Panc1 (cell line): ENCODE measurements at regions not wholly inside any gene's neighbourhood (a gene's known extent, or its start where the extent isn't known, plus 50 kb on each side); places are given as distances from the start of the nearest gene placed in this dataset.

Experiments used
- ATAC-seq: fragments of 200-7000 bp; cut with Tn5 transposase; 2 replicates; pipeline ENCODE4 v1.9.1; 2020; ENCODE audit warnings: mild to moderate bottlenecking, moderate library complexity
- BruUV-seq: library from RNA; stranded (reverse); fragments of 400-500 nt; replicated peaks from 2 replicates; lab custom pipeline; 2021; lab: Mats Ljungman, UMichigan
- CTCF ChIA-PET: fragments of 300-600 bp; sonication (Branson Sonifier 250); formaldehyde crosslinking; loops from one replicate; lab custom pipeline; 2022; ENCODE audit warnings: antibody characterized with exemption; lab: Charles Lee
- POLR2A ChIA-PET: fragments of 300-600 bp; sonication (Branson Sonifier 250); formaldehyde crosslinking; loops from one replicate; lab custom pipeline; 2022; ENCODE audit warnings: antibody characterized with exemption; lab: Charles Lee
- DNase-seq: peaks from one replicate; pipeline ENCODE4 v3.0.0-alpha.2; 2010; ENCODE audit warnings: low read depth, low spot score
- H3K27ac ChIP-seq: 2 replicates; pipeline ENCODE4 v1.5.1; 2011; ENCODE audit warnings: mild to moderate bottlenecking, low read length, inconsistent platforms
- H3K27me3 ChIP-seq: fragments of 200-500 bp; sonication (Bioruptor generic); 2 replicates; pipeline ENCODE4 v1.6.0; 2014; ENCODE audit warnings: low read length, inconsistent platforms; ENCODE audit not compliant: control insufficient read depth, insufficient read depth
- H3K36me3 ChIP-seq: fragments of 200-500 bp; sonication (Bioruptor generic); 2 replicates; pipeline ENCODE4 v1.5.1; 2014; ENCODE audit warnings: inconsistent platforms, mild to moderate bottlenecking, low read length, moderate library complexity; ENCODE audit not compliant: control insufficient read depth, insufficient read depth
- H3K4me1 ChIP-seq: 2 replicates; pipeline ENCODE4 v1.5.1; 2011; ENCODE audit warnings: inconsistent platforms, mild to moderate bottlenecking, low read length, moderate library complexity; ENCODE audit not compliant: control insufficient read depth, insufficient read depth
- H3K4me3 ChIP-seq, 2 experiments: 2 replicates each; pipeline ENCODE4 v1.5.1; 2011 to 2012; ENCODE audit warnings: low read depth in 2 of 2, low read length in 2 of 2, mild to moderate bottlenecking in 2 of 2, inconsistent platforms in 1 of 2, moderate library complexity in 1 of 2
- H3K9me3 ChIP-seq: fragments of 200-500 bp; sonication (Bioruptor generic); 2 replicates; pipeline ENCODE4 v1.5.1; 2014; ENCODE audit warnings: low read depth, mild to moderate bottlenecking, inconsistent platforms, low read length, moderate library complexity; ENCODE audit not compliant: control insufficient read depth, insufficient read depth
- POLR2AphosphoS5 ChIP-seq: IDR thresholded peaks from 2 replicates; pipeline ENCODE4 v1.6.1; 2012; ENCODE audit warnings: mild to moderate bottlenecking, low read depth, low read length, moderate library complexity
- SIN3A ChIP-seq: IDR thresholded peaks from 2 replicates; pipeline ENCODE4 v1.6.1; 2012; ENCODE audit warnings: low read depth, mild to moderate bottlenecking, low read length, moderate library complexity, borderline replicate concordance; ENCODE audit not compliant: insufficient read depth
- TCF7L2 ChIP-seq: IDR thresholded peaks from 2 replicates; pipeline ENCODE4 v1.6.1; 2011; ENCODE audit warnings: mild to moderate bottlenecking, low read depth, low read length, inconsistent platforms
- in situ Hi-C: cut with HindIII; loops from 2 replicates; pipeline ENCODE4 v1.10.0; 2016; ENCODE audit warnings: low sequenced_read_pairs, low pct_unique_long_range_greater_than_20kb
- intact Hi-C: fragments of 100-400 bp; cut with micrococcal nuclease; formaldehyde crosslinking; loops from one replicate; pipeline ENCODE4 v1.10.0; 2022; ENCODE audit not compliant: unreplicated experiment
- TF ChIP-seq, protein P1 (sequence below), 2 experiments: IDR thresholded peaks; 2 replicates each; pipeline ENCODE4 v1.6.1; 2011 to 2012; ENCODE audit warnings: low read depth in 2 of 2, control low read depth in 1 of 2, low read length in 1 of 2, mild to moderate bottlenecking in 1 of 2, moderate library complexity in 1 of 2; ENCODE audit not compliant: insufficient read depth in 1 of 2
- TF ChIP-seq, protein P2 (sequence below): fragments of 450-650 bp; IDR thresholded peaks from 2 replicates; pipeline ENCODE4 v1.5.1; 2017; ENCODE audit warnings: mild to moderate bottlenecking

GRCh38 chr2:104570259-104570658 lies 283.7 kb upstream of the POU3F3 start:
- Histone ChIP-seq H3K27me3 (no peaks in the 10 kb centered on the region), H3K36me3 (no peaks in the 10 kb centered on the region), H3K9me3 (no peaks in the 10 kb centered on the region), H3K4me3 (no peak overlapping the region), H3K27ac (no peak overlapping the region), H3K4me1 (no peaks in the 10 kb centered on the region)
- in situ Hi-C loops, result no loop called here
- TF ChIP-seq, protein P1, sequence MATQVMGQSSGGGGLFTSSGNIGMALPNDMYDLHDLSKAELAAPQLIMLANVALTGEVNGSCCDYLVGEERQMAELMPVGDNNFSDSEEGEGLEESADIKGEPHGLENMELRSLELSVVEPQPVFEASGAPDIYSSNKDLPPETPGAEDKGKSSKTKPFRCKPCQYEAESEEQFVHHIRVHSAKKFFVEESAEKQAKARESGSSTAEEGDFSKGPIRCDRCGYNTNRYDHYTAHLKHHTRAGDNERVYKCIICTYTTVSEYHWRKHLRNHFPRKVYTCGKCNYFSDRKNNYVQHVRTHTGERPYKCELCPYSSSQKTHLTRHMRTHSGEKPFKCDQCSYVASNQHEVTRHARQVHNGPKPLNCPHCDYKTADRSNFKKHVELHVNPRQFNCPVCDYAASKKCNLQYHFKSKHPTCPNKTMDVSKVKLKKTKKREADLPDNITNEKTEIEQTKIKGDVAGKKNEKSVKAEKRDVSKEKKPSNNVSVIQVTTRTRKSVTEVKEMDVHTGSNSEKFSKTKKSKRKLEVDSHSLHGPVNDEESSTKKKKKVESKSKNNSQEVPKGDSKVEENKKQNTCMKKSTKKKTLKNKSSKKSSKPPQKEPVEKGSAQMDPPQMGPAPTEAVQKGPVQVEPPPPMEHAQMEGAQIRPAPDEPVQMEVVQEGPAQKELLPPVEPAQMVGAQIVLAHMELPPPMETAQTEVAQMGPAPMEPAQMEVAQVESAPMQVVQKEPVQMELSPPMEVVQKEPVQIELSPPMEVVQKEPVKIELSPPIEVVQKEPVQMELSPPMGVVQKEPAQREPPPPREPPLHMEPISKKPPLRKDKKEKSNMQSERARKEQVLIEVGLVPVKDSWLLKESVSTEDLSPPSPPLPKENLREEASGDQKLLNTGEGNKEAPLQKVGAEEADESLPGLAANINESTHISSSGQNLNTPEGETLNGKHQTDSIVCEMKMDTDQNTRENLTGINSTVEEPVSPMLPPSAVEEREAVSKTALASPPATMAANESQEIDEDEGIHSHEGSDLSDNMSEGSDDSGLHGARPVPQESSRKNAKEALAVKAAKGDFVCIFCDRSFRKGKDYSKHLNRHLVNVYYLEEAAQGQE (IDR thresholded peaks at IDR 0.05; ENCODE audit: insufficient read depth in 1 of 2, low read depth in 2 of 2, low read length in 1 of 2), result no peak
- TF ChIP-seq POLR2AphosphoS5 (no peak), TCF7L2 (no peak), SIN3A (no peak)
- TF ChIP-seq, protein P2, sequence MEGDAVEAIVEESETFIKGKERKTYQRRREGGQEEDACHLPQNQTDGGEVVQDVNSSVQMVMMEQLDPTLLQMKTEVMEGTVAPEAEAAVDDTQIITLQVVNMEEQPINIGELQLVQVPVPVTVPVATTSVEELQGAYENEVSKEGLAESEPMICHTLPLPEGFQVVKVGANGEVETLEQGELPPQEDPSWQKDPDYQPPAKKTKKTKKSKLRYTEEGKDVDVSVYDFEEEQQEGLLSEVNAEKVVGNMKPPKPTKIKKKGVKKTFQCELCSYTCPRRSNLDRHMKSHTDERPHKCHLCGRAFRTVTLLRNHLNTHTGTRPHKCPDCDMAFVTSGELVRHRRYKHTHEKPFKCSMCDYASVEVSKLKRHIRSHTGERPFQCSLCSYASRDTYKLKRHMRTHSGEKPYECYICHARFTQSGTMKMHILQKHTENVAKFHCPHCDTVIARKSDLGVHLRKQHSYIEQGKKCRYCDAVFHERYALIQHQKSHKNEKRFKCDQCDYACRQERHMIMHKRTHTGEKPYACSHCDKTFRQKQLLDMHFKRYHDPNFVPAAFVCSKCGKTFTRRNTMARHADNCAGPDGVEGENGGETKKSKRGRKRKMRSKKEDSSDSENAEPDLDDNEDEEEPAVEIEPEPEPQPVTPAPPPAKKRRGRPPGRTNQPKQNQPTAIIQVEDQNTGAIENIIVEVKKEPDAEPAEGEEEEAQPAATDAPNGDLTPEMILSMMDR, result no peak
- no TSS peak for BruUV-seq
- intact Hi-C loops, result no loop called here
- ATAC-seq (no peak), DNase-seq (no peak)
- CTCF ChIA-PET, result interaction anchor here (0.7 kb wide), 1 partner anchor 1363 kb away, joined by 3 read pairs; no protein-coding TSS in a partner anchor
- POLR2A ChIA-PET, result no interaction called here

GRCh38 chr2:104572834-104573233 lies 281.1 kb upstream of the POU3F3 start:
- in situ Hi-C loops, result no loop called here
- no peak for ATAC-seq
- CTCF ChIA-PET, result no interaction called here
- Histone ChIP-seq H3K27me3 (no peaks in the 10 kb centered on the region), H3K27ac (no peak overlapping the region), H3K4me1 (no peaks in the 10 kb centered on the region), H3K4me3 (no peak overlapping the region), H3K9me3 (no peaks in the 10 kb centered on the region), H3K36me3 (no peaks in the 10 kb centered on the region)
- TF ChIP-seq TCF7L2 (no peak), SIN3A (no peak), POLR2AphosphoS5 (no peak)
- TF ChIP-seq, protein P1 (IDR thresholded peaks at IDR 0.05; ENCODE audit: insufficient read depth in 1 of 2, low read depth in 2 of 2, low read length in 1 of 2), result no peak
- TF ChIP-seq, protein P2, result no peak
- POLR2A ChIA-PET, result interaction anchor here (0.6 kb wide), 1 partner anchor 1794 kb away, joined by 4 read pairs; no protein-coding TSS in a partner anchor
- DNase-seq, result no peak
- intact Hi-C loops, result no loop called here
- no TSS peak for BruUV-seq
